CD14-positive monocyte (primary cell): ENCODE measurements at regions not wholly inside any gene's neighbourhood (a gene's known extent, or its start where the extent isn't known, plus 50 kb on each side); places are given as distances from the start of the nearest gene placed in this dataset.

Source experiments
- DNase-seq, 3 donors: peaks; one replicate each; pipeline ENCODE4 v3.0.0-alpha.2; 2011 to 2022
- H2AFZ ChIP-seq: 2 replicates; pipeline ENCODE4 v1.6.0; 2012; ENCODE audit warnings: mild to moderate bottlenecking, low read depth, low read length, inconsistent platforms; ENCODE audit not compliant: insufficient read depth, poor library complexity, severe bottlenecking
- H3K27ac ChIP-seq, 2 donors: 1 replicate in 1 of 2; 2 replicates in 1 of 2; pipeline ENCODE4 v1.5.1; 2012 to 2013; ENCODE audit warnings: low read length in 2 of 2, control low read depth in 1 of 2, inconsistent platforms in 1 of 2, low read depth in 1 of 2, mild to moderate bottlenecking in 1 of 2
- H3K27me3 ChIP-seq, 2 donors: one replicate each; pipeline versions ENCODE4 v1.6.0 to v1.6.1; 2011 to 2013; ENCODE audit warnings: low read length in 2 of 2; ENCODE audit not compliant: control insufficient read depth in 2 of 2, insufficient read depth in 2 of 2
- H3K36me3 ChIP-seq, 2 donors: replicated peaks in 1 of 2; 1 replicate in 1 of 2; 2 replicates in 1 of 2; pipeline versions ENCODE4 v1.5.1 to v1.6.1; 2012 to 2013; ENCODE audit warnings: low read length in 2 of 2, control low read depth in 1 of 2, inconsistent platforms in 1 of 2, mild to moderate bottlenecking in 1 of 2; ENCODE audit not compliant: insufficient read depth in 2 of 2, control insufficient read depth in 1 of 2
- H3K4me1 ChIP-seq, 2 donors: 1 replicate in 1 of 2; 2 replicates in 1 of 2; pipeline versions ENCODE4 v1.5.1 to v1.6.1; 2012 to 2013; ENCODE audit warnings: low read length in 2 of 2, control low read depth in 1 of 2, inconsistent platforms in 1 of 2, mild to moderate bottlenecking in 1 of 2, moderate library complexity in 1 of 2; ENCODE audit not compliant: insufficient read depth in 2 of 2, control insufficient read depth in 1 of 2
- H3K4me2 ChIP-seq: replicated peaks from 2 replicates; pipeline ENCODE3; 2012; ENCODE audit warnings: low read length, moderate library complexity, mild to moderate bottlenecking; ENCODE audit not compliant: poor library complexity, severe bottlenecking; ENCODE audit errors: extremely low read depth
- H3K4me3 ChIP-seq, 3 experiments: fragments of 200-600 bp in 1 of 3; sonication (generic) in 1 of 3; replicated peaks in 1 of 3; 1 replicate in 2 of 3; 2 replicates in 1 of 3; pipeline ENCODE4 v1.5.1; 2011 to 2013; ENCODE audit warnings: low read length in 3 of 3, mild to moderate bottlenecking in 3 of 3, control low read depth in 2 of 3, low read depth in 2 of 3, inconsistent platforms in 1 of 3, moderate library complexity in 1 of 3
- H3K79me2 ChIP-seq: 2 replicates; pipeline ENCODE4 v1.6.0; 2012; ENCODE audit warnings: mild to moderate bottlenecking, control low read depth, inconsistent platforms, low read length, moderate library complexity; ENCODE audit not compliant: insufficient read depth
- H3K9ac ChIP-seq: 2 replicates; pipeline ENCODE4 v1.6.0; 2017; ENCODE audit warnings: low read length, mild to moderate bottlenecking; ENCODE audit not compliant: insufficient read depth, poor library complexity, severe bottlenecking
- H3K9me3 ChIP-seq, 2 donors: replicated peaks in 1 of 2; 1 replicate in 1 of 2; 2 replicates in 1 of 2; pipeline versions ENCODE4 v1.5.1 to v1.6.1; 2012 to 2013; ENCODE audit warnings: low read length in 2 of 2, control low read depth in 1 of 2; ENCODE audit not compliant: control insufficient read depth in 1 of 2, insufficient read depth in 1 of 2
- H4K20me1 ChIP-seq: 2 replicates; pipeline ENCODE4 v1.6.0; 2012; ENCODE audit warnings: mild to moderate bottlenecking, low read length, control low read depth, moderate library complexity; ENCODE audit not compliant: insufficient read depth
- H3K27ac Mint-ChIP-seq, 7 donors: one replicate each; pipeline ENCODE4 v1.8.0; 2020; ENCODE audit warnings: mild to moderate bottlenecking in 7 of 7, mixed read lengths in 7 of 7, moderate library complexity in 6 of 7, inconsistent platforms in 2 of 7
- H3K27me3 Mint-ChIP-seq, 3 donors: one replicate each; pipeline ENCODE4 v1.8.0; 2021 to 2022; ENCODE audit warnings: low read depth in 3 of 3, mild to moderate bottlenecking in 3 of 3, mixed read lengths in 3 of 3, moderate library complexity in 3 of 3, inconsistent platforms in 1 of 3
- H3K36me3 Mint-ChIP-seq, 2 donors: one replicate each; pipeline ENCODE4 v1.8.0; 2020; ENCODE audit warnings: mixed read lengths in 2 of 2, inconsistent platforms in 1 of 2, mild to moderate bottlenecking in 1 of 2
- H3K4me1 Mint-ChIP-seq: one replicate; pipeline ENCODE4 v1.8.0; 2020; ENCODE audit warnings: mild to moderate bottlenecking, mixed read lengths
- H3K4me3 Mint-ChIP-seq, 2 donors: one replicate each; pipeline ENCODE4 v1.8.0; 2020; ENCODE audit warnings: mild to moderate bottlenecking in 2 of 2, mixed read lengths in 2 of 2, moderate library complexity in 1 of 2
- H3K9me3 Mint-ChIP-seq, 7 donors: one replicate each; pipeline ENCODE4 v1.8.0; 2020 to 2022; ENCODE audit warnings: mixed read lengths in 7 of 7, mild to moderate bottlenecking in 6 of 7, moderate library complexity in 6 of 7, inconsistent platforms in 2 of 7
- WGBS: methylation state at CpG from one replicate; pipeline ENCODE4 v1.1.5; 2013; ENCODE audit warnings: missing lambda C conversion rate; ENCODE audit not compliant: insufficient coverage; 5-methylcytosine and 5-hydroxymethylcytosine counted together
- intact Hi-C, 2 donors: fragments of 100-400 bp; cut with micrococcal nuclease; formaldehyde crosslinking; loops; one replicate each; pipeline versions ENCODE4 v1.15.0 to v1.15.1; 2023
- TF ChIP-seq, protein P1 (sequence below): fragments of 200-600 bp; IDR thresholded peaks from one replicate; pipeline ENCODE4 v1.8.0; 2022; ENCODE audit warnings: antibody characterized with exemption, mild to moderate bottlenecking

DNA sequence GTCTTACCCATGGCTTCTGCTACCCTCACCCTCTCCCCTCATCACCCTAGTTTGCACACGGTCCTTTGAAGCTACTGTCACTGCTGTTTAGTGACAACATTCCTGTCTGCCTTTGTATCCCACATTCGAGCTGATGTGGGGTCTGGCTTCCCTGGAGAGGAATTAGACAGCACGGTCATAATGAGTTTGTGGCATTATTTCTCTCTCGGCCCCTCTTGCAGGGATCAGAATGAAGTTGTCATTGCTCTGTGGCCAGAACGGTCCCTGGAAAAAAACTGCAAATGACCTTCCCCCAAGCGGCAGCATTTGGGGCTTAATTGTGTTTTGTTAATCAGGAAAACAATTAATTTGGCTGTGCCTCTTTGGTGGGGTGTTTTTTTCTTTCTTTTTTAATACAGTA, 317.2 kb upstream of the PODXL start:
- no peak overlapping the region for H2AFZ ChIP-seq
- no peak for DNase-seq
- H3K4me1 Mint-ChIP-seq = no peaks in the 10 kb centered on the region
- H3K9ac ChIP-seq = no peak overlapping the region
- 47% methylated on average over 5 of the region's 6 CpGs for WGBS
- H3K27ac Mint-ChIP-seq = no peak overlapping the region
- no peak overlapping the region for H3K4me3 ChIP-seq
- no peak overlapping the region for H3K27ac ChIP-seq
- intact Hi-C loops = no loop called here
- H3K27me3 ChIP-seq = no peaks in the 10 kb centered on the region
- no peak overlapping the region for H3K4me2 ChIP-seq
- H4K20me1 ChIP-seq = no peaks in the 10 kb centered on the region
- no peaks in the 10 kb centered on the region for H3K36me3 ChIP-seq
- no peaks in the 10 kb centered on the region for H3K36me3 Mint-ChIP-seq
- no peaks in the 10 kb centered on the region for H3K9me3 ChIP-seq
- H3K79me2 ChIP-seq = no peaks in the 10 kb centered on the region
- no peaks in the 10 kb centered on the region for H3K4me1 ChIP-seq
- peaks cover 0 to 6% (median 0%) of the 10 kb centered on the region in 3 donors for H3K27me3 Mint-ChIP-seq
- H3K9me3 Mint-ChIP-seq = peaks cover 0 to 17% (median 10%) of the 10 kb centered on the region in 7 donors
- H3K4me3 Mint-ChIP-seq = no peak overlapping the region
- TF ChIP-seq, protein P1, sequence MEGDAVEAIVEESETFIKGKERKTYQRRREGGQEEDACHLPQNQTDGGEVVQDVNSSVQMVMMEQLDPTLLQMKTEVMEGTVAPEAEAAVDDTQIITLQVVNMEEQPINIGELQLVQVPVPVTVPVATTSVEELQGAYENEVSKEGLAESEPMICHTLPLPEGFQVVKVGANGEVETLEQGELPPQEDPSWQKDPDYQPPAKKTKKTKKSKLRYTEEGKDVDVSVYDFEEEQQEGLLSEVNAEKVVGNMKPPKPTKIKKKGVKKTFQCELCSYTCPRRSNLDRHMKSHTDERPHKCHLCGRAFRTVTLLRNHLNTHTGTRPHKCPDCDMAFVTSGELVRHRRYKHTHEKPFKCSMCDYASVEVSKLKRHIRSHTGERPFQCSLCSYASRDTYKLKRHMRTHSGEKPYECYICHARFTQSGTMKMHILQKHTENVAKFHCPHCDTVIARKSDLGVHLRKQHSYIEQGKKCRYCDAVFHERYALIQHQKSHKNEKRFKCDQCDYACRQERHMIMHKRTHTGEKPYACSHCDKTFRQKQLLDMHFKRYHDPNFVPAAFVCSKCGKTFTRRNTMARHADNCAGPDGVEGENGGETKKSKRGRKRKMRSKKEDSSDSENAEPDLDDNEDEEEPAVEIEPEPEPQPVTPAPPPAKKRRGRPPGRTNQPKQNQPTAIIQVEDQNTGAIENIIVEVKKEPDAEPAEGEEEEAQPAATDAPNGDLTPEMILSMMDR = no peak

DNA sequence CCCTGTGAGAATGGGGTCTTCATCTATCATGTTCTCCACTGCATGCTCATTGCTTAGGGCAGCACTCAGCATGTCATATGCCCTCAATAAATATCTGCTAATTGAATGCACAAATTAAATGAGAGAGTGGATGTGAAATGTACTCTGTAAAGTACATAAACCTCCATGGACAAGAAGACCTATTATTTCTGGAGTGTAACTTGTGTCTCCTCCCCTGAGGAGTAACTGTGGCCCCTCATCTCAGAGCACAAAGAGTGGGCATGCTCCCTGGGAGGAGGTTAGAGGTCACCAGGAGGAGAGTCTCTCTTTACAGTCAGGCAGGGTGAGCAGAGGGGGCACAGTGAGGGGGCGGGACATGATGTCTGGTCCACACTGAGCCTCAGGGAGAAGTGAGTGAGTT, 313.6 kb upstream of the PODXL start:
- Mint-ChIP-seq H3K27ac (no peak overlapping the region), H3K36me3 (no peaks in the 10 kb centered on the region), H3K4me3 (no peak overlapping the region), H3K4me1 (no peaks in the 10 kb centered on the region), H3K27me3 (peaks cover 0 to 5% (median 2%) of the 10 kb centered on the region in 3 donors), H3K9me3 (peaks cover 0 to 17% (median 10%) of the 10 kb centered on the region in 7 donors)
- 100% methylated on average over 1 of the region's 1 CpG for WGBS
- H3K4me3 ChIP-seq = no peak overlapping the region
- DNase-seq = no peak
- no peaks in the 10 kb centered on the region for H3K79me2 ChIP-seq
- no peak overlapping the region for H2AFZ ChIP-seq
- no peaks in the 10 kb centered on the region for H3K27me3 ChIP-seq
- no peaks in the 10 kb centered on the region for H3K9me3 ChIP-seq
- no peaks in the 10 kb centered on the region for H3K4me1 ChIP-seq
- TF ChIP-seq, protein P1 = no peak
- no peaks in the 10 kb centered on the region for H4K20me1 ChIP-seq
- H3K27ac ChIP-seq = no peak overlapping the region
- H3K9ac ChIP-seq = no peak overlapping the region
- intact Hi-C loops = no loop called here
- H3K36me3 ChIP-seq = no peaks in the 10 kb centered on the region
- H3K4me2 ChIP-seq = no peak overlapping the region
